Urothelium cell line (cell line): ENCODE measurements at regions not wholly inside any gene's neighbourhood (a gene's known extent, or its start where the extent isn't known, plus 50 kb on each side); places are given as distances from the start of the nearest gene placed in this dataset.
"Not testable (repeated sequence)": the region's sequence is repeated elsewhere in the genome, so short reads cannot be mapped to it uniquely, and the experiment has no call there.

Source experiments
- DNase-seq: peaks from one replicate; pipeline ENCODE4 v3.0.0; 2011; ENCODE audit warnings: low spot score, mixed read lengths
- FAIRE-seq: peaks from 2 replicates; lab custom pipeline; 2011; peaks lifted over from hg19 to GRCh38; lab: Jason Lieb, UNC

GRCh38 chr12:61524851-61525250 lies 735.4 kb upstream of the USP15 start:
- no peak for DNase-seq
- no peak for FAIRE-seq

GRCh38 chr12:61525331-61525730 lies 734.9 kb upstream of the USP15 start:
- DNase-seq (no peak), FAIRE-seq (no peak)

- peak; percentile 11 for DNase-seq
These were observed 729.7 kb upstream of the USP15 start for GRCh38 chr12:61530456-61530855.

GRCh38 chr12:61531195-61531594 lies 729.0 kb upstream of the USP15 start:
- DNase-seq (no peak), FAIRE-seq (no peak)

More at GRCh38 chr12:61530456-61530855, 729.7 kb upstream of the USP15 start:
- FAIRE-seq: no peak

- FAIRE-seq: no peak
These were observed 724.1 kb upstream of the USP15 start for GRCh38 chr12:61536117-61536516.

GRCh38 chr12:61536525-61536924 lies 723.7 kb upstream of the USP15 start:
- DNase-seq (no peak), FAIRE-seq (no peak)

More at GRCh38 chr12:61536117-61536516, 724.1 kb upstream of the USP15 start:
- no peak for DNase-seq

GRCh38 chr12:61538951-61539350 lies 721.3 kb upstream of the USP15 start:
- no peak for DNase-seq
- FAIRE-seq: no peak

GRCh38 chr12:61542551-61542950 lies 717.7 kb upstream of the USP15 start:
- DNase-seq (no peak), FAIRE-seq (no peak)

GRCh38 chr12:61546296-61546695 lies 713.9 kb upstream of the USP15 start:
- DNase-seq (no peak), FAIRE-seq (no peak)

- DNase-seq (no peak), FAIRE-seq (no peak)
These were observed 707.1 kb upstream of the USP15 start for GRCh38 chr12:61553091-61553490.

GRCh38 chr12:61554268-61555008 lies 705.8 kb upstream of the USP15 start:
- DNase-seq (no peak), FAIRE-seq (no peak)

GRCh38 chr12:61563665-61564450 lies 696.3 kb upstream of the USP15 start:
- no peak for FAIRE-seq
- no peak for DNase-seq

- no peak for FAIRE-seq
These were observed 695.7 kb upstream of the USP15 start for GRCh38 chr12:61564466-61564865.

GRCh38 chr12:61566183-61566582 lies 694.0 kb upstream of the USP15 start:
- FAIRE-seq (no peak), DNase-seq (no peak)

More at GRCh38 chr12:61564466-61564865, 695.7 kb upstream of the USP15 start:
- no peak for DNase-seq

- no peak for DNase-seq
- no peak for FAIRE-seq
These were observed 685.9 kb upstream of the USP15 start for GRCh38 chr12:61574339-61574738.

GRCh38 chr12:61584943-61585342 lies 675.3 kb upstream of the USP15 start:
- no peak for DNase-seq
- no peak for FAIRE-seq

- DNase-seq, FAIRE-seq: not testable (repeated sequence)
These were observed 669.3 kb upstream of the USP15 start for GRCh38 chr12:61590864-61591263.

GRCh38 chr12:61610143-61610542 lies 650.1 kb upstream of the USP15 start:
- DNase-seq: no peak
- no peak for FAIRE-seq

- FAIRE-seq: no peak
- no peak for DNase-seq
These were observed 630.5 kb upstream of the USP15 start for GRCh38 chr12:61629702-61630101.

- FAIRE-seq: no peak
These were observed 613.6 kb upstream of the USP15 start for GRCh38 chr12:61646639-61647038.

GRCh38 chr12:61647566-61647965 lies 612.6 kb upstream of the USP15 start:
- FAIRE-seq: no peak
- DNase-seq: no peak

More at GRCh38 chr12:61646639-61647038, 613.6 kb upstream of the USP15 start:
- no peak for DNase-seq

- DNase-seq: no peak
- no peak for FAIRE-seq
These were observed 607.9 kb upstream of the USP15 start for GRCh38 chr12:61652265-61652664.
